ENCODE measurements at regions not wholly inside any gene's neighbourhood (a gene's known extent, or its start where the extent isn't known, plus 50 kb on each side); places are given as distances from the start of the nearest gene placed in this dataset.

- no peak for TF ChIP-seq CTCF (IDR thresholded peaks at IDR 0.05; ENCODE audit: partially characterized antibody, unreplicated experiment)
- Mint-ChIP-seq H3K4me1 (ENCODE audit: low read depth, unreplicated experiment) (peaks cover 4% of the 10 kb centered on the region), H3K27me3 (ENCODE audit: unreplicated experiment) (no peaks in the 10 kb centered on the region), H3K27ac (ENCODE audit: unreplicated experiment) (no peak overlapping the region), H3K36me3 (ENCODE audit: unreplicated experiment) (no peaks in the 10 kb centered on the region), H3K4me3 (ENCODE audit: unreplicated experiment) (no peak overlapping the region), H3K9me3 (ENCODE audit: unreplicated experiment) (peaks cover 5% of the 10 kb centered on the region)
- peak; percentile 48 for DNase-seq
Measured at GRCh38 chr5:41575110-41575779, 64.8 kb upstream of the PLCXD3 start.

DNA sequence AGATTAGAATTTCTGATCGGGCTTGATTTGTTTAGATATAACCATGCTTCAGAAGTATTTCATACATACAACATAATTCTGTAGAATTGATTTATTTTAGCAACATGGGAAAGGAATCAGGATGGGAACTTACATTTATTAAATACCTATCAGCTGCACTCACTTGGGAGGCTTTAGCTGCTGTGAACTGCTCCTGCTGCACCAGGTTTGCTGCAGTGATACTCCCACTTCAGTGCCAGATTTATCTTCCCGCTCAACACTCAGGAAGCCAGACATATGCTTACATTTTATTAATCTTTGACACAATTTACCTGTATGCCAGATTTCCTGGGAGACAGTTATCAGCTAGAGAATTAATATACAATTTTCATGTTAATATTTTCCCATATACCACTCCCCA, 64.0 kb upstream of the PLCXD3 start:
- Mint-ChIP-seq H3K9me3 (ENCODE audit: unreplicated experiment) (peaks cover 6% of the 10 kb centered on the region), H3K4me3 (ENCODE audit: unreplicated experiment) (no peak overlapping the region), H3K27ac (ENCODE audit: unreplicated experiment) (no peak overlapping the region), H3K4me1 (ENCODE audit: low read depth, unreplicated experiment) (peaks cover 4% of the 10 kb centered on the region), H3K27me3 (ENCODE audit: unreplicated experiment) (no peaks in the 10 kb centered on the region), H3K36me3 (ENCODE audit: unreplicated experiment) (no peaks in the 10 kb centered on the region)
- TF ChIP-seq CTCF (IDR thresholded peaks at IDR 0.05; ENCODE audit: partially characterized antibody, unreplicated experiment) = no peak
- no peak for DNase-seq
